Ovary (tissue), 3 donors: ENCODE measurements at regions not wholly inside any gene's neighbourhood (a gene's known extent, or its start where the extent isn't known, plus 50 kb on each side); places are given as distances from the start of the nearest gene placed in this dataset.

Source experiments
- CTCF ChIP-seq, 3 donors: fragments of 450-650 bp in 2 of 3; fragments of 200-600 bp in 1 of 3; IDR thresholded peaks; one replicate each; pipeline versions ENCODE4 v1.5.1 to v1.8.0; 2016 to 2022; ENCODE audit warnings: antibody characterized with exemption in 3 of 3, mild to moderate bottlenecking in 1 of 3
- EP300 ChIP-seq: sonication (generic); formaldehyde crosslinking; IDR thresholded peaks from one replicate; pipeline ENCODE4 v1.6.1; 2017; ENCODE audit warnings: antibody characterized with exemption
- POLR2A ChIP-seq: fragments of 450-650 bp; IDR thresholded peaks from one replicate; pipeline ENCODE4 v1.6.1; 2017; ENCODE audit warnings: antibody characterized with exemption, mild to moderate bottlenecking, moderate library complexity
- donor health status: DM: no; HTN: no; CAD: no.

GRCh38 chr13:82719987-82720386, 1162.3 kb downstream of the SLITRK1 start:
- no peak for TF ChIP-seq CTCF (IDR thresholded peaks at IDR 0.05)
- TF ChIP-seq POLR2A: no peak
- no peak for TF ChIP-seq EP300
